H1 (cell line): ENCODE measurements at regions not wholly inside any gene's neighbourhood (a gene's known extent, or its start where the extent isn't known, plus 50 kb on each side); places are given as distances from the start of the nearest gene placed in this dataset.

Source experiments
- CTCF ChIA-PET: fragments of 300-600 bp; sonication (Branson Sonifier 250); formaldehyde crosslinking; loops from one replicate; lab custom pipeline; 2021; ENCODE audit not compliant: partially characterized antibody; lab: Charles Lee
- POLR2A ChIA-PET: fragments of 300-600 bp; sonication (Branson Sonifier 250); formaldehyde crosslinking; loops from one replicate; lab custom pipeline; 2021; ENCODE audit warnings: inconsistent platforms; ENCODE audit not compliant: partially characterized antibody; lab: Charles Lee
- DNase-seq, 2 experiments: peaks; one replicate each; pipeline versions ENCODE4 v3.0.0 to v3.0.0-alpha.2; 2010 to 2022; ENCODE audit warnings: low spot score in 2 of 2, low read depth in 1 of 2, mixed read lengths in 1 of 2
- FAIRE-seq: peaks from 2 replicates; lab custom pipeline; 2011; peaks lifted over from hg19 to GRCh38; lab: Jason Lieb, UNC
- H2AFZ ChIP-seq: 2 replicates; pipeline ENCODE4 v1.8.1; 2012; ENCODE audit warnings: low read length, inconsistent platforms
- H2AK5ac ChIP-seq: 2 replicates; pipeline ENCODE4 v1.6.1; 2013; ENCODE audit warnings: low read depth, low read length
- H2BK120ac ChIP-seq: replicated peaks from 2 replicates; pipeline ENCODE3; 2013; ENCODE audit warnings: low read depth, low read length, inconsistent platforms
- H2BK12ac ChIP-seq: 2 replicates; pipeline ENCODE4 v1.6.1; 2013; ENCODE audit warnings: low read depth, low read length
- H2BK15ac ChIP-seq: 2 replicates; pipeline ENCODE4 v1.6.1; 2013; ENCODE audit warnings: low read length
- H2BK20ac ChIP-seq: 2 replicates; pipeline ENCODE4 v1.6.1; 2013; ENCODE audit warnings: low read length
- H2BK5ac ChIP-seq: 2 replicates; pipeline ENCODE4 v1.6.1; 2013; ENCODE audit warnings: low read depth, low read length
- H3K14ac ChIP-seq: 2 replicates; pipeline ENCODE4 v1.6.1; 2013; ENCODE audit warnings: inconsistent platforms; ENCODE audit not compliant: insufficient read length
- H3K18ac ChIP-seq: 2 replicates; pipeline ENCODE4 v1.6.1; 2013; ENCODE audit warnings: low read length; ENCODE audit errors: extremely low read depth
- H3K23ac ChIP-seq: 2 replicates; pipeline ENCODE4 v1.6.1; 2013; ENCODE audit warnings: inconsistent platforms; ENCODE audit not compliant: insufficient read length
- H3K23me2 ChIP-seq: 2 replicates; pipeline ENCODE4 v1.6.1; 2013; ENCODE audit warnings: low read depth, low read length
- H3K27ac ChIP-seq: 2 replicates; pipeline ENCODE4 v1.6.1; 2011; ENCODE audit warnings: low read depth, low read length, inconsistent platforms
- H3K27me3 ChIP-seq, 4 experiments: replicated peaks in 1 of 4; 1 replicate in 1 of 4; 2 replicates in 3 of 4; pipeline versions ENCODE4 v1.6.1 to v1.8.1; 2011 to 2013; ENCODE audit warnings: low read length in 3 of 4, mild to moderate bottlenecking in 3 of 4, inconsistent platforms in 2 of 4, mixed read lengths in 2 of 4, moderate library complexity in 1 of 4; ENCODE audit not compliant: control insufficient read depth in 3 of 4, insufficient read depth in 3 of 4; ENCODE audit errors: extremely low read depth in 1 of 4
- H3K36me3 ChIP-seq, 4 experiments: 2 replicates each; pipeline versions ENCODE4 v1.6.1 to v1.8.1; 2011 to 2013; ENCODE audit warnings: mild to moderate bottlenecking in 4 of 4, low read length in 3 of 4, moderate library complexity in 2 of 4, control low read depth in 1 of 4, inconsistent platforms in 1 of 4; ENCODE audit not compliant: insufficient read depth in 4 of 4, control insufficient read depth in 2 of 4
- H3K4ac ChIP-seq: replicated peaks from 2 replicates; pipeline ENCODE3; 2013; ENCODE audit warnings: low read length, low read depth, mixed read lengths, inconsistent platforms; ENCODE audit not compliant: insufficient read length
- H3K4me1 ChIP-seq, 4 experiments: replicated peaks in 1 of 4; 1 replicate in 1 of 4; 2 replicates in 3 of 4; pipeline versions ENCODE4 v1.6.1 to v1.8.1; 2011 to 2013; ENCODE audit warnings: low read length in 3 of 4, inconsistent platforms in 2 of 4, mixed read lengths in 1 of 4; ENCODE audit not compliant: insufficient read depth in 4 of 4, control insufficient read depth in 3 of 4
- H3K4me2 ChIP-seq, 2 experiments: 2 replicates each; pipeline versions ENCODE4 v1.6.1 to v1.8.1; 2011 to 2013; ENCODE audit warnings: low read depth in 2 of 2, low read length in 2 of 2, control low read depth in 1 of 2, inconsistent platforms in 1 of 2, mild to moderate bottlenecking in 1 of 2; ENCODE audit not compliant: insufficient read depth in 1 of 2
- H3K4me3 ChIP-seq, 4 experiments: fragments of 200-600, 300-600 bp in 1 of 4; sonication (generic), shearing (Covaris generic), sonication (Bioruptor Twin) in 1 of 4; 2 replicates each; pipeline versions ENCODE4 v1.5.1 to v1.8.1; 2011 to 2016; ENCODE audit warnings: low read length in 4 of 4, low read depth in 3 of 4, control low read depth in 2 of 4, inconsistent platforms in 2 of 4, mild to moderate bottlenecking in 2 of 4, mixed read lengths in 1 of 4, moderate library complexity in 1 of 4; ENCODE audit not compliant: insufficient read depth in 2 of 4; ENCODE audit errors: extremely low read depth in 1 of 4
- H3K56ac ChIP-seq: replicated peaks from 2 replicates; pipeline ENCODE3; 2013; ENCODE audit warnings: low read depth, mild to moderate bottlenecking, mixed read lengths, low read length, inconsistent platforms; ENCODE audit not compliant: insufficient read length
- H3K79me1 ChIP-seq: 2 replicates; pipeline ENCODE4 v1.6.1; 2013; ENCODE audit warnings: low read depth, low read length, control low read depth
- H3K79me2 ChIP-seq, 2 experiments: 2 replicates each; pipeline versions ENCODE4 v1.6.1 to v1.8.1; 2012 to 2013; ENCODE audit warnings: low read length in 2 of 2, mild to moderate bottlenecking in 2 of 2, inconsistent platforms in 1 of 2; ENCODE audit not compliant: insufficient read depth in 2 of 2, control insufficient read depth in 1 of 2
- H3K9ac ChIP-seq, 4 experiments: replicated peaks in 1 of 4; 1 replicate in 1 of 4; 2 replicates in 3 of 4; pipeline versions ENCODE4 v1.6.1 to v1.8.1; 2011 to 2013; ENCODE audit warnings: low read depth in 3 of 4, low read length in 3 of 4, control low read depth in 2 of 4, mild to moderate bottlenecking in 2 of 4, moderate library complexity in 2 of 4, inconsistent platforms in 1 of 4; ENCODE audit errors: extremely low read depth in 1 of 4
- H3K9me3 ChIP-seq, 2 experiments: 2 replicates each; pipeline versions ENCODE4 v1.6.1 to v1.8.1; 2012 to 2013; ENCODE audit warnings: mild to moderate bottlenecking in 2 of 2, moderate library complexity in 2 of 2, control low read depth in 1 of 2, inconsistent platforms in 1 of 2, low read depth in 1 of 2, low read length in 1 of 2, mixed read lengths in 1 of 2; ENCODE audit not compliant: insufficient read depth in 2 of 2
- H4K20me1 ChIP-seq, 2 experiments: replicated peaks in 1 of 2; 2 replicates each; pipeline versions ENCODE3 to v1.8.1; 2011 to 2013; ENCODE audit warnings: inconsistent platforms in 2 of 2, low read length in 2 of 2, mild to moderate bottlenecking in 1 of 2; ENCODE audit not compliant: insufficient read depth in 2 of 2, control insufficient read depth in 1 of 2
- H4K5ac ChIP-seq: 2 replicates; pipeline ENCODE4 v1.6.1; 2013; ENCODE audit warnings: low read length, low read depth, mixed read lengths, inconsistent platforms; ENCODE audit not compliant: insufficient read length
- H4K8ac ChIP-seq: 2 replicates; pipeline ENCODE4 v1.8.0; 2013; ENCODE audit warnings: mild to moderate bottlenecking, moderate library complexity, low read length, inconsistent platforms; ENCODE audit not compliant: insufficient read depth; ENCODE audit errors: extremely low read depth
- H4K91ac ChIP-seq: replicated peaks from 2 replicates; pipeline ENCODE3; 2013; ENCODE audit warnings: low read length, mixed read lengths, inconsistent platforms; ENCODE audit not compliant: insufficient read length
- ATF2 ChIP-seq: IDR thresholded peaks from 2 replicates; pipeline ENCODE4 v1.6.1; 2012; ENCODE audit warnings: low read length, inconsistent platforms
- CHD1 ChIP-seq: IDR thresholded peaks from 2 replicates; pipeline ENCODE4 v1.6.1; 2012; ENCODE audit warnings: low read depth, low read length, improper control_type of control experiment
- CREB1 ChIP-seq: IDR thresholded peaks from 2 replicates; pipeline ENCODE4 v1.6.1; 2012; ENCODE audit warnings: inconsistent platforms
- CTBP2 ChIP-seq: IDR thresholded peaks from 2 replicates; pipeline ENCODE4 v1.7.0; 2011; ENCODE audit warnings: borderline replicate concordance, mild to moderate bottlenecking, moderate library complexity, mixed read lengths, low read length; ENCODE audit not compliant: insufficient read depth, insufficient read length
- E2F6 ChIP-seq: IDR thresholded peaks from 2 replicates; pipeline ENCODE4 v1.6.1; 2012; ENCODE audit warnings: inconsistent platforms
- FOSL1 ChIP-seq: IDR thresholded peaks from 2 replicates; pipeline ENCODE4 v1.6.1; 2011; ENCODE audit warnings: mild to moderate bottlenecking, low read depth, low read length, moderate library complexity; ENCODE audit not compliant: insufficient read depth
- JUN ChIP-seq: IDR thresholded peaks from 2 replicates; pipeline ENCODE4 v1.6.1; 2011; ENCODE audit warnings: low read depth, mild to moderate bottlenecking, improper control_type of control experiment, low read length
- MAX ChIP-seq: IDR thresholded peaks from 2 replicates; pipeline ENCODE4 v1.6.1; 2012; ENCODE audit warnings: inconsistent platforms
- PHF8 ChIP-seq: fragments of 200-600 bp; sonication (generic); conservative IDR thresholded peaks from 2 replicates; pipeline ENCODE4 v1.7.1; 2012; ENCODE audit warnings: low read depth, mild to moderate bottlenecking, inconsistent platforms, low read length, moderate library complexity
- SIN3A ChIP-seq, 2 experiments: IDR thresholded peaks in 1 of 2; conservative IDR thresholded peaks in 1 of 2; 2 replicates each; pipeline ENCODE4 v1.6.1; 2011 to 2012; ENCODE audit warnings: low read length in 2 of 2, improper control_type of control experiment in 1 of 2, low read depth in 1 of 2, mild to moderate bottlenecking in 1 of 2
- SP4 ChIP-seq: IDR thresholded peaks from 2 replicates; pipeline ENCODE4 v1.6.1; 2012; ENCODE audit warnings: low read length, inconsistent platforms
- TAF7 ChIP-seq: optimal IDR thresholded peaks from 2 replicates; pipeline ENCODE3; 2011; ENCODE audit warnings: low read depth, mild to moderate bottlenecking, inconsistent platforms, low read length, moderate library complexity, borderline replicate concordance
- ZNF274 ChIP-seq: IDR thresholded peaks from 2 replicates; pipeline ENCODE4 v1.7.0; 2012; ENCODE audit warnings: low read length, borderline replicate concordance; ENCODE audit errors: extremely low read depth

- Histone ChIP-seq H3K4ac (no peak overlapping the region), H4K8ac (no peak overlapping the region), H2BK12ac (no peak overlapping the region), H3K79me1 (no peaks in the 10 kb centered on the region), H3K23me2 (no peaks in the 10 kb centered on the region), H3K27ac (no peak overlapping the region), H3K4me3 (no peak overlapping the region), H3K9ac (no peak overlapping the region), H3K18ac (no peak overlapping the region), H3K9me3 (peaks cover 63 to 75% of the 10 kb centered on the region in 2 experiments), H2AK5ac (no peak overlapping the region), H4K20me1 (no peaks in the 10 kb centered on the region), H3K27me3 (no peaks in the 10 kb centered on the region), H3K14ac (no peak overlapping the region), H3K23ac (no peak overlapping the region), H2AFZ (no peak overlapping the region), H2BK20ac (no peak overlapping the region), H2BK5ac (no peak overlapping the region), H3K4me2 (no peak overlapping the region), H3K79me2 (no peaks in the 10 kb centered on the region), H4K91ac (no peak overlapping the region), H3K36me3 (no peaks in the 10 kb centered on the region), H2BK120ac (no peak overlapping the region), H4K5ac (no peak overlapping the region), H2BK15ac (no peak overlapping the region), H3K4me1 (no peaks in the 10 kb centered on the region), H3K56ac (no peak overlapping the region)
- ChIA-PET POLR2A (no interaction called here), CTCF (no interaction called here)
- FAIRE-seq (no peak), DNase-seq (no peak)
- TF ChIP-seq TAF7 (no peak), ZNF274 (no peak), CREB1 (no peak), SP4 (no peak), FOSL1 (no peak), CTBP2 (no peak), CHD1 (no peak), PHF8 (no peak), MAX (no peak), ATF2 (no peak), JUN (no peak), SIN3A (conservative IDR thresholded peaks at IDR 0.05 in 1 of 2, IDR thresholded peaks at IDR 0.05 in 1 of 2; ENCODE audit: low read depth in 1 of 2, low read length in 2 of 2) (no peak), E2F6 (no peak)
These were observed 290.2 kb downstream of the DMRT2 start for GRCh38 chr9:1340390-1340789.
